Right forelimb (tissue), 1 donor: ENCODE measurements at regions not wholly inside any gene's neighbourhood (a gene's known extent, or its start where the extent isn't known, plus 50 kb on each side); places are given as distances from the start of the nearest gene placed in this dataset.

Experiments used
- DNase-seq: peaks from one replicate; pipeline ENCODE4 v3.0.0-alpha.2; 2018

DNA sequence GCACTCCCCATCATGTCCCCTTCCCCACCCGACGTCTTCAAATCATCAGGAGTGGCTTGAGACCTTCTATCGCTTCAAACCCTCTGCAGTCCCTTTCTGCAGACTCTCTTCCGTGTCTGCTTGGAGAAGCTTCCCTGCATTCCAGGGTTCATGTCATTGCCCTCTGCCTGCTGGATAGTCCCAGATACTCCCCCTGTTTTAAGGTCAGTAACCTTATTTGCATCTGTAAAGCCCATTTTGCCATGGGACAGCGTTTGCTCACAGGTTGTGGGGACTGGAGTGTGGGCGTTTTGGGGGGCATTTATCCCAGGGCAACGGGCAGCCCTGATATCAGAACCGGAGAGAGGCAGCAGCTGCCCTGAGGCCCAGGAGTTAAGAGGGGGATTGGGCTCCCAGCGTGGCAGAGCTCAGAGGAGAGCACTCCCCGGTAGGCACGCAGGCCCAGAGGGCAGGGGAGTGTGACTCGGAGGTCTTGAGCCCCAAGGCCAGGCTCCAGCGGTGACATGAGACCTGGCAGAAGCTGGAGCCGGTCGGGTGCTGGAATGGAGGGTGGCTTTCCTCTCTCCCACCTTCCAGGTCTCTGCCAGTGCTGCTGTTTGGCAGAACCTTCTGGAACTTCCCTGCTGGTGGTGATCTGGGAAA, 73.8 kb downstream of the RTP5 start:
- no peak for DNase-seq

DNA sequence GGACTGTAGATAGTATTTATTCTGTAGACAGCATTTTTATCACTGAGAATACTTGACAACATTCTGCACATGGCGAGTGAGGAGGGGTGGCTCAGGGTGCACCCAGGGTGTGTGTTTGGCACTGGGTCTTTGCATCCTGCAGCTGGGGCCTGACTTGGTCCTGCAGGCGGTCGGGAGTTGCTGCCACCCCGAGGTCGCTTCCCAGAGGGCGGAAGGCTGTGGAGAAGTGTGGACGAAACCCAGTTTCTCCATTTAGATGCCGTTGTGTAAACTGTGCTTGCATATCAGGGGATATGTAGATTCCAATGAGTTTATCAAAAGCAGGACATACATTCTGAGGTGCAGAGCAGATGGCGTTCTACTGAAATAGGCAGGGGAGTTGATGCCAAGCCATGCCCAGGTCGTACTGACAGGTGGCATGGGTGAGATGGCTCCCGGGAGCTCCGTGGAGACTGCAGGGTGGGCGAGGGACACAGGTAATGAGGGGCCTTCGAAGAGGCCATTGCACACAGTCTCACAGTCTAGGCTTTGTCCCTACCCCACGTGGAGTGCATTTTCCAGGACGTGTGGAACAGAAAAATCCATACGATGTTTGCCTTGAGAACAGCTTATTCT, 74.5 kb downstream of the RTP5 start:
- no peak for DNase-seq

DNA sequence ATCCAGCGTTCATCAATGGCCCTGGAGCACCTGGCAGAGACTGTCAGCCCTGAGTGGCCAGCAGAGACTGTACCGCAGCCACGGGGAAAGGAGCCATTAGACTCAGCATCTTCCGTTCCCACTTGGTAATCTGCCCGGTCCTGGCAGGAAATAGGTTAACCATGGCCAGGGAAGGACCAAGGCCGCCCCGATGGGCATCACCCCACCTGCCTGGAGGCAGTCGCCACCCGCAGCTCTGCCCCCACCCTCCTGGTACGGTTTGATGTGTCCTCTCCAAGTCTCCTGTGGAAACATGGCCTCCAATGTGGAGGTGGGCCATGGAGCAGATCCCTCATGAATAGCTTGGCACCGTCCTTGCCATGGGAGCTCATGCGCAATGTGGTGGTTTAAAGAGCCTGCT, 75.3 kb downstream of the RTP5 start:
- DNase-seq, result no peak

DNA sequence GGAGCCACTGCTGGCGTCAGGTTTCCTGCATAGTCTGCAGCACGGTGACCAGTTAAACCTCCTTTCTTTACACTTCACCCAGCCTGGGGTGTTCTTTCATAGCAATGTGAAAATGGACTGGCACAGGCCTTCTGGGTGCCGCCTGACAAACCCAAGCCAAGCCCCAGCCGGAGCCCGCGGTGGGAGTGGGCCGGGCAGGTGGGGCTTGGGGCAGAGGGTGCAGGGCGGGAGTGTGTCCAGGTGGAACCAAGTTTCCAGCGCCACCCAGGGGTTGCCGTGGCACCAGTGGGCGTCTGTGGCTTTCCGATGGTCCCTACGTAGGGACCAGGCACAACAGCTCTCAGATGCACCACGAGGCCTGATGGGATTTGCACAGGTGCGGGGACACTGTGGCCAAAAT, 75.8 kb downstream of the RTP5 start:
- DNase-seq, result no peak

DNA sequence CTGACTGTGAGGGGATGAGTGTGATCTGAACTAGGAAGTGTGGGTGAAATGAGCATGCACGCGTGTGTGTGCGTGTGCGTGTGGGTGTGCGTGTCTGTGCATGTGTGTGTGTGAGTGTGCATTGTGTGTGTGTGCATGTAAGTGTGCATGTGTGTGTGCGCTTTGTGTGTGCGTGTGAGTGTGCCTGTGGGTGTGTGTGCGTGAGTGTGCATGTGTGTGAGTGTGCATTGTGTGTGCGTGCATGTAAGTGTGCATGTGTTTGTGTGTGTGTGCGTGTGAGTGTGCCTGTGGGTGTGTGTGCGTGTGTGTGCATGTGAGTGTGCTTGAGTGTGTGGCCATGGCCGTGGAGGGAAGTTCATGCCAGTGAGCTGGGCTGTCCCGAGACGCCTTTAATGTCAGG, 76.3 kb downstream of the RTP5 start:
- no peak for DNase-seq

DNA sequence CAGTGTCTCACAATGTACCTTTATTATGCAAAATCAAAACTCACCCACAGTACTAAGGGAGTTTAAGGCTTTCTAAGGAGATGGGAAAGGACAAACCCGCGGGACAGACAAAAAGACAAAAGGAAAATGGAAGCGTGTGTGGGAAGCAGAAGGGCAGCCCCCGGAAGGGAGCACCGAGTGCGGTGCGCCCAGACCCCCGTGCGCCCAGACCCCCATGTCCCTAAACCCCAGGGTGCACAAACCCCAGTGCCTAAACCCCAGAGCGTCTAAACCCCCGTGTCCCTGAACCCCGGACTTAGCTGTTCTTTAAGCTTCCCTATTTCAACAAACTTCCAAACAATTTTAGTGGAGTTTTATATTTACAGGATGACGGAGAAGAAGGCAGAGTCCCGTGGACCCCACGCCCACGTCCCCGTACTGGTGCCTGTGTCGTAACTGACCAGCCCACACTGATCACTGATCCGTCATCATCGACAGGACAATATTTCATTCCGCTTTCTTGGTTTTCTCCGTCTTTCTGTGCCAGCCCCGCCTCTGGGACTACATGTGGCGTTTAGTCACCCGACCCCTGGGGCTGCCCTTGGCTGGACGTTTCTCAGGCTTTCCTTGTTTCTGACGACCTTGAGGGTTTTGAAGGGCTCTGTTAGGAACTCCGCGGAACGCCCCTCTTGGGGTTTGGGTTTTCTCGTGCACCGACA, 76.9 kb downstream of the RTP5 start:
- DNase-seq, result no peak

DNA sequence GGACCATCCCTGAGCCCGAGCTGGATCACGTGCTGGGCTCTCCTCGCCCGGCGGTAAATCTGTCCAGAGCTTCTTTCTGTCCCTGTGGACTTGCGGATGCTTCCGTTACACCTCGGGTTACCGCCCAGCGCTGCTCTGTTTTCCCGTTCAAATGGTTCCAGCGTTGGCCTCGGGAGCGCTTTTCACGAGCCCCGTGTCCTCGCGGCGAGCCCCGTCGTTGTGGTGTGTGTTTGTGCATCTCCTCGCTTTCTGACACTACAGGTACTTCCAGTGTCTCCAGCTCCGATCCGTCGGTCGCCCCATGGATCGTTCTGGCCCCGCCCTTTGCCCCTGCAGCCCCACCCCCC, 77.4 kb downstream of the RTP5 start:
- DNase-seq, result no peak

DNA sequence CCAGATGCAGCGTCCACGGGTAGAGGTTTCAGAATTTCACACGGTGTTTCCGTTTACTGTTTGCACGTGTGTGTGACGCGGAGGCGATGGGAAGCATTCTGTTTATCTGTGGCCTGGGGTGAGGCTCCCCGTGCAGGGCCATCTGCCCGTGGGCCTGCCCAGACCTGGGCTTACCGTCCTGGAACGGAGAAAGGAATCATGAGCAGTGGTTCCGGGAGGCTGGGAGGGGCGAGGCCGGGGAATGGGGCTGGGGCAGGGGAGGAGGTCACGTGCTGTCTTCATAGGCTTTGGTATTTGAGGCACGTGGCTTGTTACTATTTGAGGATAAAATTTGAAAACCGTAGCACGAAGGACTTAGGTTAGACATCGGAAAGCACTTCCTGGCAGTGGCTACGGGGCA, 77.9 kb downstream of the RTP5 start:
- DNase-seq, result no peak

DNA sequence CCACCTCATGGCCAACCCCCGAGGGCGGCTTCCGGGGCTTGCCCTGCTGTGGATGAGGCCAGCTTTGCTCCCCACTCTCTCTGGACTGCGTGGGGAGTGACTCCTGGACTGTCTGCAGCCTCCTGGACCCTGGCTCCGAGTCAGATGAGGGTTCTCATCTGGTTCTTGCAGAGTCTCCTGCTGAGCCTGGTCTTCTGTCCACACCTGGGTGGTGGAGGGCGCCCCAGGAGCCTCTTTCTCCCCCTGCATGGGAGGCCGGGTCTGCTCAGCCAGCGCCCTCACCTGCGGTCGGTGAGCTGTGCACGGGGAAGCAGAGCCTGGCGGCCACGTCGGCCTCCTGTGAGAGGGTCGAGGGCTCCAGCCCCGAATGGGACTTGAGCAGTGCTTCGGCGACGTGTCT, 78.3 kb downstream of the RTP5 start:
- DNase-seq, result no peak

DNA sequence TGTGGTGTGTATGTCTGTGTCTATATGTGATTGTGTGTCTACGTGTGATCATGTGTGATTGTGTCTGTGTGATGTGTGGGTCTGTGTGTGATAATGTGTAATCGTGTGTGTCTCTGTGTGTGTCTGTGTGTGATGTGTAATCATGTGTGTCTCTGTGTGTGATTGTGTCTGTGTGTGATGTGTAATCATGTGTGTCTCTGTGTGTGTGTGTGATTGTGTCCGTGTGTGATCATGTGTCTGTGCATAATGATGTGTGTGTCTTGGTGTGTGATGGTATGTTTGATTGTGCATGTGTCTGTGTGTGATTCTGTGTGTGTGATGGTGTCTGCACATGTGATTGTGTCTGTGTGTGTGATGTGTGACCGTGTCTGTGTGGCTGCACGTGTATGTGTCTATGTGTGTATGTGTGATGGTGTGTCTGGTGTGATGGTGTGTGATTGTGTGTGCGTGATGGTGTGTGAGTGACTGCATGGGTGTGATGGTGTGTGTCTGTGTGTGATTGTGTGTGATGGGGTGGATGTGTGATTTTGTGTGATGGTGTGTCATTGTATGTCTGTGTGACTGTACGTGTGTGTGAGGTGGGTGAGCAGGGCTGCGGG, 78.9 kb downstream of the RTP5 start:
- DNase-seq, result no peak

DNA sequence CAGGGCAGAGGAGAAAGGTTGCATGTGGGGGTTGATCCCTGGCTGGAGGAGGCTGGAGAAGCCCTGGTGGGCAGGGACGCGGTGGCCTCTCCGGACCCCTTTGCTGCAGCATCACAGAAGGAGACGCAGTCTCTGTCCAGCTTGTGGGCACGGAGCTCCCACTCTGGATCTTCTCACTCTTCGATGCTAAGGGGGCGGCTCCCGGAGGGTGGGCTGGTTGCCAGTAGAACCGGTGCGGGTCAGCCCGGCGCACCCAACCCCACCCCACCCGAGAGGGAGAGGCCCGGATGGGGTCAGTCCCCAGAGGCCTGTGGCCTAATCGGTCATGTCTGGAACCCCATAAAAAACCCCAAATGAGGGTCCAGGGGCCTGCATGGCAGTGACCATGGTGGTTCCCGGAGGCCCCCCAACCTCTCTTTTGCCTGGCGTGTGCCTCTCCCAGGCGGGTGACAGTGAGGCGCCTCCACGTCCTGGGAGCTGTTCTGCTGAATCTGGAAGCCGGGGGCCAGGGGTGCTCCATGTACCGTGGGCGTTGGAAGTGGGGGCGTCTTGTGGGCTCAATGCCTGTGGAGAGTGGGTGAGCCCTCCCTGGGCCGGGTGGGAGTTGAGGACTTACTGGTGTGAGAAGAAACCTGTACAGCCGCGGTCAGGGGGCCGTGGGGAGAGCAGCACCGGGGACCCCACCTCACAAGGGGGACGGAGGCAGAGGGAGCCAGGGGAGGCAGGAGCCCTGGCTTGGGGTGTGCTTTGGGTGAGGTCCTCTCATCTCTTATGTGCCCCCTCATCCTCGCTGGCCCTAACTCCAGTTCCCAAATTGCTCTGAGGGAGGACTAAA, 79.6 kb downstream of the RTP5 start:
- DNase-seq, result no peak

DNA sequence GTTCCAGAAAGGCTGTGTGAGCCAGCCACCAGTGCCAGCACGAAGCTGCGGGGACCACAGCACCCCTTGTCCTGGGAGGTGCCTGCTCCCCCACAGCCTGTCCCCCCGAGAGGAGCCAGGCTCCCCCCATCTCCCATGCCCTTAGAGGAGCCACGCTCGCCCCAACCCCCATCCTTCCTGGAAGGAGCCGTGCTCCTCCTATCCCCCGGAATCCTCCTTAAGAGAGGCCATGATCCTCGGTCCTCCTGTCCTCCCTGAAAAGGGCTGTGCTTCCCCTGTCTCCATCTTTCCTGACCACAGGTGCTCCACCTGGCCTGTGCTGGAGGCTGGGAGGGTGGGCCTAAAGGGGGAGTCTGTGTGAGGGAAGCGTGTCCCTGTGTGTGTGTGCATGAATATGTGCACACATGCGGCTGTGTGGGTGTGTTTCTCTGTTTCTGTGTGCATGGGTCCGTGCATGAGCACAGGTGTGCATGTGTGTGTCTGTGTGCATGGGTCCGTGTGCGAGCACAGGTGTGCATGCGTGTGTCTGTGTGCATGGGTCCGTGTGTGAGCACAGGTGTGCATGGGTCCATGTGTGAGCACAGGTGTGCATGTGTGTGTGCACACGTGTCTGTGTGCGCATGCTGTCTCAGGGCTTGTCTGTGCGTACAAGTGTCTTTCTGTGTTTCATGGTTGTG, 80.3 kb downstream of the RTP5 start:
- DNase-seq, result no peak

DNA sequence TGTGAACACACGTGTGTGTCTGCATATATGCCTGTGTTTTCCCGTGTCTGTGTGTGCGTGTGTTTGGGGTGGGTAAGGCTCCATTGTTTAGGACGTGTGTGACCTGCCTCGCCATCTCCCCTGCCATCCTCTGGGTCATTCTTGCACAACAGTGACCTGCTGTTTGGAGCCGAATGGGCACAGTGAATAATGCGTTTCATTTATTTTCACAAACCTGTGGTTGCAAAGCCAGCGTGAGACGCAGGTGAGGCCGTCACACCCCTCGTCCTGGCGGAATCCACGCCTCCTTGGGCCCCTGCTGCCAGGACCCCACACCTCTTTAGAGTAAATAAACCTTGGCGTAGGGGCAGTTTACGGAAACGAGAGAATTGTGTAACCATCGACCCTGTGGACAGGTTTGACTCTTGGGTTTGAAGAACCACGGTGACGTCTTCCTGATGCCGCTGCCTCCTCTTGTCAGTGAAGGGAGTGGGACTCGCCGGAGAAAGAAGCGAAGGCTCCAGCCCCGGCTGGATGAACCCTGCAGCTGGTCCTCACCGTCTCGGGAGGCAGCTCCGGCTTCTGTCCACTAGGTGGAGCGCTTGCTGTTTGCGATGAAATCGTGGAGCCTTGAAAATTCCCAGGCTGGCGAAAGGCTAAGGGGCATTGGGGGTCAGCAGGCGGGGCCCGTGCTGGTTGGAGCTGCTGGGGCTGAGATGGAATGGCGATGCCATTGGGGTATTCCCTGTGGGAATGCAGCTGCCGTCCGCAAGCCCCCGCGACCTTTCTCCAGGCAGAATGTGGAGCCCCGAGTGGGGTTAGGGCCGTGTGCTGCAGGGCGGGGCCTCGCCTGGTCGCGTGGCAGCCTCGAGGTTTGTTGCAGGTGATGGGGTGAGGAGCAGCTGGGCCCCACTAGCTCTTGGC, 81.1 kb downstream of the RTP5 start:
- peak; percentile 61 for DNase-seq

DNA sequence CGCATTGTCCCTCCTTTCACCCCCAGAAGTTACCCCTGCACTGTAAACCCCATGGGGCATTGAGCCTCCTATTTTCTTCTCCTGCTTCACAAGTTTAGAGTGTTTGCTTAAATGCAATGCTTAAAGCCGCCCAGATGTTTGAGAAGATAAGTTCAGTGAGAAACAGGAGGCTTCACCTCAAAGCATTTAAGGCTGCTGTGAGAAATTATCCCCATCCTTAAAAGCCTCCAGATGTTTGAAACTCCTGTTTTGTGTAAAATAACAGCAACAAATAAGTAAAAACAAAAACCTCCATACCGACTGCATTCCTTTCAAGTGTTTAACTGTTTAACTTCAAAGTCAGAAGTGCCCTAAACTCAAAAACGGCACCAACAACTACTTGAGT, 81.8 kb downstream of the RTP5 start:
- DNase-seq, result no peak

DNA sequence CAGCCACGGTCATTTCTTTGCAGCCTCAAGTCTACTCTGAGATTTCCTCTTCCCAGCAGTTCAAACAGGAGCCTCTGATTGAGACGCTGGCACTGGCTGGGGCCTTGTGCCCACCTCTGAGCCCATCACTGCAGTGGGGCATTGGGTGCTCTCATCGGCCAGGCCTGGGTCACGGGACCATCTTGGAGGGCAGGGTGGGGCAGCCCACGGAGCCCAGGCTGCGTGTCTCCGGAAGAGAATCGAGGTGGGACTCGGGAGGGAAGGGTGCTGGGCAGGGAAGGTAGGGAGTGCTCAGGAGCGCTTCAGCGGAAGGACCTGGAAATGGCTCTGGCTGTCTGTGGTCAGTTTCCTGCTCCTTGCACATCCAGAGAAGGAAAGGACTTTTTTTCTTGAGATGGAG, 82.4 kb downstream of the RTP5 start:
- no peak for DNase-seq

DNA sequence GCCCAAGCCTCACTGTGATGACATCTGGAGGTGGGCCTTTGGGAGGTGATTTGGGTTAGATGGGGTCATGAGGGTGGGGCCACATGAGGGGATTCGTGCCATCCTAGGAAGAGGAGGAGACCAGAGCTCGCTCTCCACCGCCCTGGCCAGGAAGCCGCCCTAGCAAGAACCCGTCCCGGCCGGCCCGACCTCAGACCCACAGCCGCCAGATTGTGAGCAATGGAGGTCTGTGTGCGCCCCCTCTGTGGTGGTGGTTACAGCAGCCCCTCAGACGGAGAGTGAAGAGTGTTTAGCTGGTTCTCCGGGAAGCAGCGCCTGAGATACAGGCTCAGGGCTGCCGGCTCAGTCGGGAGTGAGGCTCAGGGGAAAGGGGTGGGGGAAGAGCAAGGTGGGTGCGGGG, 83.3 kb downstream of the RTP5 start:
- no peak for DNase-seq

DNA sequence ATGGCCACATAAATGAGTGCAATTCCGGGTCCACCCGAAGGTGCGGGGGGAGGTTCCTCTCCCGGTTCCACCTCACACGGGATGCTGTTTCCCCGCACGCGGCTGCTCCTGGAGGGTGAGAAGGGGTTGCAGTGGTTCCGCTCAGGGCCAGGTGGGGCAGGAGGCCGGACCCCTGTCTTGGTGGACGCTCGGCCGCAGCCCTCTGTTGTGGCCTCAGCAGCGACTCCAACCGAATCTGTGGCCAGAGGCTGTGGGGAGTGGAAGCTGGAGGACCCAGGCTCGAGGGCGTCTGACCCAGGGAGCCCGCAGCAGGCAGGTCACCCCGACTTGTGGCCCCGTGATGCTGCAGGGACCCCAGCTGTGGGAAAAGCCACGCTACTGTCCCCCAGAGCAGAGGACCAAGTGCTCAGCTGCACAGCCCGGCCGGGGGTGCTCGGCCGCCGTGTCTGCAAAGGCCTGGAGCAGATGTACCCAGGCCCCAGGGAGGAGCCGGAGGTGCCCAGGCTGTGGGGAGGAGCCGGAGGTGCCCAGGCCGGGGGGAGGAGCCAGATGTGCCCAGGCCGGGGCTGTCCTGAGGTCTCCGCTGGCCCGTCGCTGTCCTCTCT, 83.9 kb downstream of the RTP5 start:
- DNase-seq, result no peak

DNA sequence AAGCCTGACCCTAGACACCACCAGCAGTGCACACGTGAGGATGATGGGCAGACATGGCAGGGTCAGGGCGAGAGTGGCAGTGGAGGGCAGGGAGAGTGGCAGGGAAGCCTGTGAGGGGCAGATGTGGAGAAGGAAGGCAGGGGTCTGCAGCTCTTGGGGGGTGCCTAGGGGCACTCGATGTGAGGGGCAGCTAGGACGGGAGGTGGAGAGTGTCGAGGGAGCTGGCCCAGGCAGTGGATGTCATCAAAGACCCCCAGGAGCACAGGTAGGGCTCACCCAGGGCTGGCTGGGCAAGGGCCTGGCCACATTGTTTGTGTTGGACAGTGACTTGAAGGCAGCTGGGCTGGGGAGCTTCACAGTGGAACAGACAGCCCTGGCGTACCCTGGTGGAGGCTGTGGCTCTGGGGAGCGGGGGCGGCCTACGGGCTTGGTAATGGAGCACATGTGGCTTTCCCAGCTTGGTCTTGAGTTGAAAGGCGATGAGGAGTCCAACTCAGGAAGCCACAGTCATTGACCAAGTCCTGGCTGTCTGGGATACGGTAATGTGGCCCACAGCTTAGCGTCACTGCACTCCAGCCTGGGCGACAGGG, 87.1 kb downstream of the RTP5 start:
- no peak for DNase-seq

DNA sequence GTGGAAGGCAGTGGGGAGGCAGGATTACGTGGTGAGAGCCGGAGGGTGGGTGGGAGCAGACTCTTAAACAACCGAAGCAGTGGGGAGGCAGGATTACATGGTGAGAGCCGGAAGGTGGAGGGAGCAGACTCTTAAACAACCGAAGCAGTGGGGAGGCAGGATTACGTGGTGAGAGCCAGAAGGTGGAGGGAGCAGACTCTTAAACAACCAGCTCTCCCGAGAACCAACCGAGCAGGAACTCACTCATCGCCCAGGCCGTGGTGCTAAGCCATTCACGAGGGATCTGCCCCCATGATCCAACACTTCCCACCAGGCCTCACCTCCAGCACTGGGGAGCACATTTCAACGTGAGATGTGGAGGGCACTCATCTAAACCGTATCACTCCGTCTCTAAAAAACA, 87.7 kb downstream of the RTP5 start:
- no peak for DNase-seq

DNA sequence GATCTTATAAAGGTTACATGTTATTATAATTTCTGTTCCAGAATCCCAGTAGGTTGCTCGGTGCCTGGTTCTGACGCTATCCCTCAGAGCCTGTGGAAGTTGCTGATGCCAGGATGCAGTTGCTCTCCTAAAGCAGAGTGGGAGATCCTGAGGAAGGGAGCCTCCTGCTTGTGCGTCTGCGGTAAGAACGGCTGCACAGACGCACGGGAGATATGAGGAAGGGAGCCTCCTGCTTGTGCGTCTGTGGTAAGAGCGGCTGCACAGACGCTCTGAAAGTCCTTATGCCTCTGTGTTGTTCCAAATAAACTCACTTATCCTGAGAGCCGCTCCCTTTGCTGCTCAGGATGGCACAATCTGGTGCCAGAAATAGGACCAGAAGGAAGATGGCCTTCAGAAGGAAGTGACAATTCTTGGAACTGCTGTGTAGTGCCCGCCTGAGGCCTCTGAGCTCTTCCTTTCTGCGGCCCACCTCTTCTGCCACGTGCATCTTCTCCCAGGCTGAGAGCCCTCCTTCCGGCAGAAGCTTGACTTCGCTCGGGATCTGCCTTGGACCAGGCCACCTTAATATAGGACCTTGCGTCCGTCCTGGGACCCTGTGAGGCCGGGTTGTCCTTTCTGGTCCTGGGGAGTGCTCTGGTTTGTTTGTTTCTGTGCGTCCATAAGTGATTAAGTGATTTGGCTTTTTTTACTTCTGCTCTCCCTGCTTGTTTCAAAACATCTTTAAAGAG, 89.5 kb downstream of the RTP5 start:
- no peak for DNase-seq
